ENCODE measurements at regions not wholly inside any gene's neighbourhood (a gene's known extent, or its start where the extent isn't known, plus 50 kb on each side); places are given as distances from the start of the nearest gene placed in this dataset.
"Not testable (repeated sequence)": the region's sequence is repeated elsewhere in the genome, so short reads cannot be mapped to it uniquely, and the experiment has no call there.

- DNase-seq (ENCODE audit: low read depth in 3 of 3, low spot score in 2 of 3): no peak
Measured at GRCh38 chr15:26084771-26085170, 221.6 kb upstream of the ATP10A start.

- no peak for DNase-seq (ENCODE audit: low read depth in 3 of 3, low spot score in 2 of 3)
Measured at GRCh38 chr15:26083896-26084295, 220.8 kb upstream of the ATP10A start.

GRCh38 chr15:26083457-26083856 is 220.3 kb upstream of the ATP10A start:
- DNase-seq (ENCODE audit: low read depth in 3 of 3, low spot score in 2 of 3): no peak

GRCh38 chr15:26082221-26083109 is 219.3 kb upstream of the ATP10A start:
- peak; percentile 94 to 99 (median 94) for DNase-seq (ENCODE audit: low read depth in 3 of 3, low spot score in 2 of 3)

- DNase-seq (ENCODE audit: low read depth in 3 of 3, low spot score in 2 of 3): no peak
Measured at GRCh38 chr15:26081758-26082220, 218.7 kb upstream of the ATP10A start.

GRCh38 chr15:26075770-26076169 is 212.6 kb upstream of the ATP10A start:
- DNase-seq (ENCODE audit: low read depth in 3 of 3, low spot score in 2 of 3): no peak

- DNase-seq (ENCODE audit: low read depth in 3 of 3, low spot score in 2 of 3): no peak
Measured at GRCh38 chr15:26073430-26074333, 210.6 kb upstream of the ATP10A start.

GRCh38 chr15:26070095-26070532 is 207.0 kb upstream of the ATP10A start:
- no peak for DNase-seq (ENCODE audit: low read depth in 3 of 3, low spot score in 2 of 3)

- no peak for DNase-seq (ENCODE audit: low read depth in 3 of 3, low spot score in 2 of 3)
Measured at GRCh38 chr15:26069231-26069641, 206.1 kb upstream of the ATP10A start.

GRCh38 chr15:26066896-26067295 is 203.8 kb upstream of the ATP10A start:
- DNase-seq (ENCODE audit: low read depth in 3 of 3, low spot score in 2 of 3): no peak

- DNase-seq (ENCODE audit: low read depth in 3 of 3, low spot score in 2 of 3): no peak
Measured at GRCh38 chr15:26065723-26066122, 202.6 kb upstream of the ATP10A start.

GRCh38 chr15:26061248-26061647 is 198.1 kb upstream of the ATP10A start:
- no peak for DNase-seq (ENCODE audit: low read depth in 3 of 3, low spot score in 2 of 3)

- DNase-seq (ENCODE audit: low read depth in 3 of 3, low spot score in 2 of 3): not testable (repeated sequence)
Measured at GRCh38 chr15:26056766-26057165, 193.6 kb upstream of the ATP10A start.

- no peak for DNase-seq (ENCODE audit: low read depth in 3 of 3, low spot score in 2 of 3)
Measured at GRCh38 chr15:26051761-26052675, 188.9 kb upstream of the ATP10A start.

- DNase-seq (ENCODE audit: low read depth in 3 of 3, low spot score in 2 of 3): no peak
Measured at GRCh38 chr15:26050984-26051383, 187.9 kb upstream of the ATP10A start.

GRCh38 chr15:26049900-26050657 is 187.0 kb upstream of the ATP10A start:
- no peak for DNase-seq (ENCODE audit: low read depth in 3 of 3, low spot score in 2 of 3)

GRCh38 chr15:26048669-26049068 is 185.5 kb upstream of the ATP10A start:
- DNase-seq (ENCODE audit: low read depth in 3 of 3, low spot score in 2 of 3): no peak

- DNase-seq (ENCODE audit: low read depth in 3 of 3, low spot score in 2 of 3): no peak
Measured at GRCh38 chr15:26045516-26045915, 182.4 kb upstream of the ATP10A start.

GRCh38 chr15:26043018-26043417 is 179.9 kb upstream of the ATP10A start:
- DNase-seq (ENCODE audit: low read depth in 3 of 3, low spot score in 2 of 3): no peak

GRCh38 chr15:26038693-26039092 is 175.6 kb upstream of the ATP10A start:
- no peak for DNase-seq (ENCODE audit: low read depth in 3 of 3, low spot score in 2 of 3)

Measured in right renal cortex interstitium (tissue), 3 donors.